ES-I3 (cell line): ENCODE measurements at regions not wholly inside any gene's neighbourhood (a gene's known extent, or its start where the extent isn't known, plus 50 kb on each side); places are given as distances from the start of the nearest gene placed in this dataset.

ENCODE experiments used
- H3K36me3 ChIP-seq: 2 replicates; pipeline ENCODE4 v1.6.1; 2013; ENCODE audit warnings: mild to moderate bottlenecking, low read length, control low read depth, moderate library complexity; ENCODE audit not compliant: insufficient read depth
- H3K4me1 ChIP-seq: 2 replicates; pipeline ENCODE4 v1.6.1; 2013; ENCODE audit warnings: mild to moderate bottlenecking, control low read depth, low read length; ENCODE audit not compliant: insufficient read depth
- H3K9ac ChIP-seq: 2 replicates; pipeline ENCODE4 v1.6.1; 2013; ENCODE audit warnings: low read depth, mild to moderate bottlenecking, low read length, moderate library complexity
- H3K9me3 ChIP-seq: 2 replicates; pipeline ENCODE4 v1.6.1; 2013; ENCODE audit warnings: mild to moderate bottlenecking, low read length, moderate library complexity; ENCODE audit not compliant: control insufficient read depth, insufficient read depth

GRCh38 chr17:77763023-77763422 lies 195.5 kb upstream of the TNRC6C start:
- Histone ChIP-seq H3K36me3 (no peaks in the 10 kb centered on the region), H3K9me3 (no peaks in the 10 kb centered on the region), H3K9ac (no peak overlapping the region), H3K4me1 (peaks cover 5% of the 10 kb centered on the region)

- peaks cover 5% of the 10 kb centered on the region for H3K4me1 ChIP-seq
- H3K9ac ChIP-seq: no peak overlapping the region
- H3K36me3 ChIP-seq: no peaks in the 10 kb centered on the region
- H3K9me3 ChIP-seq: no peaks in the 10 kb centered on the region
Observed at GRCh38 chr17:77763575-77763974, 194.9 kb upstream of the TNRC6C start.

GRCh38 chr17:77765292-77765691 lies 193.2 kb upstream of the TNRC6C start:
- Histone ChIP-seq H3K36me3 (no peaks in the 10 kb centered on the region), H3K4me1 (peaks cover 9% of the 10 kb centered on the region), H3K9me3 (no peaks in the 10 kb centered on the region), H3K9ac (no peak overlapping the region)

GRCh38 chr17:77767148-77767547 lies 191.4 kb upstream of the TNRC6C start:
- peaks cover 21% of the 10 kb centered on the region for H3K4me1 ChIP-seq

GRCh38 chr17:77768248-77768852 lies 190.2 kb upstream of the TNRC6C start:
- no peaks in the 10 kb centered on the region for H3K36me3 ChIP-seq
- H3K9me3 ChIP-seq: no peaks in the 10 kb centered on the region
- no peak overlapping the region for H3K9ac ChIP-seq
- peaks cover 27% of the 10 kb centered on the region for H3K4me1 ChIP-seq

More at GRCh38 chr17:77767148-77767547, 191.4 kb upstream of the TNRC6C start:
- Histone ChIP-seq H3K36me3 (no peaks in the 10 kb centered on the region), H3K9ac (no peak overlapping the region), H3K9me3 (no peaks in the 10 kb centered on the region)

GRCh38 chr17:77769215-77769614 lies 189.3 kb upstream of the TNRC6C start:
- Histone ChIP-seq H3K36me3 (no peaks in the 10 kb centered on the region), H3K9me3 (no peaks in the 10 kb centered on the region), H3K4me1 (peaks cover 26% of the 10 kb centered on the region), H3K9ac (no peak overlapping the region)

GRCh38 chr17:77769762-77770161 lies 188.7 kb upstream of the TNRC6C start:
- Histone ChIP-seq H3K9me3 (no peaks in the 10 kb centered on the region), H3K36me3 (no peaks in the 10 kb centered on the region), H3K4me1 (peaks cover 26% of the 10 kb centered on the region), H3K9ac (no peak overlapping the region)

- Histone ChIP-seq H3K36me3 (no peaks in the 10 kb centered on the region), H3K4me1 (peaks cover 26% of the 10 kb centered on the region), H3K9ac (no peak overlapping the region), H3K9me3 (no peaks in the 10 kb centered on the region)
Observed at GRCh38 chr17:77770331-77771105, 188.0 kb upstream of the TNRC6C start.

GRCh38 chr17:77771145-77771544 lies 187.4 kb upstream of the TNRC6C start:
- Histone ChIP-seq H3K4me1 (peaks cover 26% of the 10 kb centered on the region), H3K9ac (no peak overlapping the region), H3K9me3 (no peaks in the 10 kb centered on the region), H3K36me3 (no peaks in the 10 kb centered on the region)

GRCh38 chr17:77771587-77771986 lies 186.9 kb upstream of the TNRC6C start:
- Histone ChIP-seq H3K9ac (no peak overlapping the region), H3K9me3 (no peaks in the 10 kb centered on the region), H3K36me3 (no peaks in the 10 kb centered on the region), H3K4me1 (peaks cover 26% of the 10 kb centered on the region)

GRCh38 chr17:77771998-77772397 lies 186.5 kb upstream of the TNRC6C start:
- no peak overlapping the region for H3K9ac ChIP-seq
- H3K36me3 ChIP-seq: no peaks in the 10 kb centered on the region
- H3K4me1 ChIP-seq: peaks cover 26% of the 10 kb centered on the region
- H3K9me3 ChIP-seq: no peaks in the 10 kb centered on the region

- H3K4me1 ChIP-seq: peaks cover 26% of the 10 kb centered on the region
- no peaks in the 10 kb centered on the region for H3K36me3 ChIP-seq
- H3K9ac ChIP-seq: no peak overlapping the region
- no peaks in the 10 kb centered on the region for H3K9me3 ChIP-seq
Observed at GRCh38 chr17:77772461-77772897, 186.0 kb upstream of the TNRC6C start.

- Histone ChIP-seq H3K4me1 (peaks cover 26% of the 10 kb centered on the region), H3K9me3 (no peaks in the 10 kb centered on the region), H3K9ac (no peak overlapping the region), H3K36me3 (no peaks in the 10 kb centered on the region)
Observed at GRCh38 chr17:77772899-77773358, 185.6 kb upstream of the TNRC6C start.

GRCh38 chr17:77774182-77774581 lies 184.3 kb upstream of the TNRC6C start:
- Histone ChIP-seq H3K9ac (no peak overlapping the region), H3K4me1 (peaks cover 26% of the 10 kb centered on the region), H3K9me3 (no peaks in the 10 kb centered on the region), H3K36me3 (no peaks in the 10 kb centered on the region)
